ENCODE measurements at regions not wholly inside any gene's neighbourhood (a gene's known extent, or its start where the extent isn't known, plus 50 kb on each side); places are given as distances from the start of the nearest gene placed in this dataset.

DNA sequence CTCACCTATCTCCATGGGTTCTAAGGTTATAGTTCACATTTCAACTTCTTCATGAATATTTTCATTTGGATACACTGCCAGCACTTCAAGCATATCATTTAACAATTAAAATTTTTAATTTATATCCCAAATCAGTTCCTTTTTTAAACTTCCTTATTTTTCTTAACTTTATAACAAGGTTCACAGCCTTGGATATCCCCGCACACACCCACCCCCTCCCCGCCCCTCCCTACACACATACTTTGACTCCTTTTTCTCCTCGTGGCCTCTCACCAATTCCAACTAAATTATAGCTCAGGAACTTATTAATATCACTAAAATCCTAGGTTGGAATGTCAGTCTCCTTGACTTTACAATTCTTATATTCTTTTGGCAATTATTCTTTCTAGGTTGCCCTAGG is 163.6 kb upstream of the SETBP1 start:
- no peak for DNase-seq

DNA sequence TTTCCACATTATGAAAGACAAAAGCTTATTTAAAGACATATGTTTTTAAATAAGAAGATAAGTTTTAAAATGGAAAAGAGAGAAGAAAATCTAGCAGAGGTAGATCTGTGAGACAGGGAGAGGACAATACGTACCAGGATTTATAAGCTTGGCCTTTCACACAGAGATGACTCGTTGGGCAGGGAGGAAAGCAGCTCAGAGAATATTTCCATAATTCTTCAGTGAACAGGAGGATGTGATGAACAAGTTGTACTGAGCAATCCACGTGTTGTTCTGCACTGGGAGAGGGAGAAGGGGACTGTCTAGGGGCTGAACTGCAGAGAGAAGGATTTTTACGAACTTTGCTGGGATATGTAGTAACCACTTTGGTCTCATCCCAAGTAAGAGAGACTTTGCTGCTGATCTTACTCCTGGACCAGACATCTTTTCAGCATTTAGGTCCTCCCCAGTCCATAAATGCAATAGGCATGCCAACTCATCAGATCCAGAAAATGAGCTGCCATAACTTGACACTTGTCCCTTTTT is 162.5 kb upstream of the SETBP1 start:
- no peak for DNase-seq

DNA sequence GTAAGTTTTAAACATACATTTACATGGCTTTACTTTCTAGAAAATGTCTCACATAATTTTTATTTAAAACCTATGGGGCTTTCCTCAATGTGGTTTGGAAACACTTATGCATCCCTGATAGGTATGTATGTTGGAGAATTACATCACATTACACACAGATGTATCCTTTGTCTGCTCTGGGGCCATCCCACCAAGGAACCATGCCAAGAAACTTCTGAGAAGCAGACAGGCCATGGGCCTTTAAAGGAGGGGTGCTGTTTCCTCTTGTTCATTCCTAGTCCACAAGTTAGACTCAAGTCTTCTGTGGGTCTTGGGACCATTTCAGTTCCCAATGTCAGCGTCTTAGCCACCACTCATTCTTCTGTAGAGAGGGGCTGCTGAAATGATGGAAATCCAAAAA is 162.0 kb upstream of the SETBP1 start:
- DNase-seq = no peak

DNA sequence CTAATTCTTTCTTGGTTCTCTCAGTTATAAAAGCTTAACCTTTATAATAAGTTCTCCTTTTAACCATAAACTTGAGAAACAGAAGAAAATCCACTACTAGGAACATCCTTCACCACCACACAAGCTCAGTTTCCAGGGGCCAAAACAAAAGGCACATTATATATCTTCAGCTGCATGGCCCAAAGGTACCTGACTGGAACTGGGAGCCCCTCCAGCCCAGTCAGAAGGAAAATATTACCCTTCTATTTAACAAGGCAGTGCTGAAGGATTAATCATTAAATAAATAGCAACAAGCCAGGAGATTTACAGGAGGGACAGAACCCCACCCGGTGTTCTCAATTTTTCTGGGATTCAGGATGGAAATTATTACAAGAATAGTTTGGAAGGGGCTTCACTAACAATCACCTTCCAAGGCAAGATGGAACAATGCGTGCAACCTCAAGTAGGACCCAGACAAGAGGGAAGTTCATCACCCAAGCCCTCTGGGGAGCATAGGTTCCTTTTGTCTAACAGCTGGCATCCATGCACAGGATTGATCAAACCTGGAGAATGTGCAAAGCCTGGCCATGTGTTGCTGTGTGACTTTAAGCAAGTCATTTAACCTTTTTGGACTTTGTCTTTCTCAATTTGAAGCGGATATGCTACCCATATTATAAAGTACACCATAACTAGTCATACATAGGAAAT is 159.6 kb upstream of the SETBP1 start:
- DNase-seq = no peak

DNA sequence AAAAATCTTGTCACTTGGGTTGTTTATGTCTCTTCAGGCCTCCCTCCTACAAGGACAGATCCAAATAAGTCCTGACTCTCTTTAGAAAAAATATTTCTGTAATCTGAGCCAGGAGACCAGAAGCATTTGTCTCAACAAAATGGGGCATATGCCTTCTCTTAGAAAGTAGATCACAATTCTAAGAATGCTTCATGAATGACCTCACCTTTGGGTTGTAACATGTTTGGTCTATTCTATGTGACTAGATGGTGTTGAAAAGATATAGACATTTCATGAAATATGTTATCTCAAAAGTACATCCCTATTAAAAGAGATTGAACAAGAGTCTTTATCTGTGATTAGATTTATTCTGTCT is 159.0 kb upstream of the SETBP1 start:
- DNase-seq = no peak

DNA sequence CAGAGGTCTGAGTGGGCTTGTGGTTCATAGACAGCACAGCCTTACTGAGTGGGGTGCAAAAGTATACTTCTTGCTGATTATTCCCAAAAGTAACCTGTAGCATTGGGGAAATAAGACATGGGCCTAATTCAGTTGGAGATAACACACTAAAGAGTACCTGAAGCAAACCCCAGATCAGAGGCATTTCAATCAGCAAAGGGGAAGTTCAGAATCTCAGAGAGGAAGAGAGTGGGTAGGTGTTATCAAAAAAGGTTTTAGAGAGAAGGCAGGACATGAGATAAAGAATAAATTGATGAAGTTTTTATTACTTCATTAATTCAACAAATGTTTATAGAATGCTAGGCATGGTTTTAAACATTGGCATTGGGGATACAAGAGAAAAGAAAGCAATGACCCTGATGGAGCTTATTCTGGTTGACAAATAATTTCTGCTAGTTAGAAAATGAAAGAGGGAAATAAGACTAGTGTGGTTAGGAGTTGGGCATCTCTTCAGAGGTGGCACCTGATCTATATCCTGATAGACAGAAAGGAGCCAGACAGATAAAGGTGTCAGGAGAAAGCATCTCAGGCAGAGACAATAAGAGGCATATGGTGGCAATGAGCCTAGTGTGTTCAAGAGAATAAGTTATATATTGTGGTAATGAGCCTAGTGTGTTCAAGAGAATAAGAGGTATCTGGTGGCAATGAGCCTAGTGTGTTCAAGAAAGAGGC is 153.8 kb upstream of the SETBP1 start:
- no peak for DNase-seq

DNA sequence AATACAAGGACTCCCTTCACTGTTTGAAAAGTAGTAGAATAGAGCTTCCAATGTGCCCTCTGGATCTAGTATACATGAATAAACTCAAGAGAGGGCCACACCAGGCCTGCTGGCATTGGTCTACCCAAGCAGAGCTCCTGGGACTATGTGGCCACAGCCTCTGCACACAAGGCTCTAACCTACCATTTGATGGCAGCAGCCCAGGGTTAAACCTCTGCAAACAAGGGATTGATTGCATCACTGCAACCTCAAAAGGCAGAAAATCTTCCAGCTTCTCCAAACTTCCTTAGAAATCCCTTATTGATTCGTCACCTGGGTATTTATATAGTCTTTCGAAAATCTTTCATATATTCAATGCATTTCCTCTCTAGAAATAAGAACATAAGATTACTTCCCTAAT is 147.6 kb upstream of the SETBP1 start:
- DNase-seq = no peak

DNA sequence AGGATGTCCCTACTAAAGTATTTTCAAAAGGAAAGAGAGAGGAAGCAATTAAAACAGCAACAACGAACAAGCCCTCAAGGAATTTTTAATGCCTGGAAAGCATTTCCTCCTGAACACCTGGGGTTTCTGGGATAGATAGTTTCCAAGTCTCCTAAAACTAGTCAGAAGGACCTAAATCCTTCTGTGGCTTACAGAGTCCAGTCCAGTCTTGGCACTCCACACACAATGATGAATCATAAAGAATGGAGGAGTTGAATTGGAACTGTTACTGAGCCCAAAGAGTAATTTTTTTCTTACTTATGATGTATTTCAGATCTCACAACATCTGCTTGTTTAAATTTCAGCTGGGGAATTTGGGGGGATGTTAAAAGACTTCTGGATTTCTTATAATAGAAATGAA is 144.6 kb upstream of the SETBP1 start:
- DNase-seq = peak; percentile 48

DNA sequence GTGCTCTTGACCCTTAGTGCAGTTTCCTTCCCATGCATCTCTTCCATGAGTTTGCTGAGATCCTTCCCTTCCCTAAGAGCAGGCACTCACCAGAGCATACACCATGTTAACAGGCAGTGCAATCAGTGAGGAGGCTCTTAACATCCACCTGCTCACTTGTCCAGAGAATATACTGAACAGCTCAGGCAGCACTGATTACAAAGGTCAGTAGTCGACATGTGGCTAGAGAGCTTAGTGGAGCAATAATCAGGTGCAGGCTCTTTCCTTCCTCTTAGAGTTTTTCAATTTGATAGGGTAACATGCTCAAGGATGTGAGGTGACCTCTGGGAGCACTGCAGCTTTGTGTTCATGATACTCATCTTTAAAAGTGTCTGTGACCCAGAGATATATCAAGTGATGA is 144.1 kb upstream of the SETBP1 start:
- no peak for DNase-seq

DNA sequence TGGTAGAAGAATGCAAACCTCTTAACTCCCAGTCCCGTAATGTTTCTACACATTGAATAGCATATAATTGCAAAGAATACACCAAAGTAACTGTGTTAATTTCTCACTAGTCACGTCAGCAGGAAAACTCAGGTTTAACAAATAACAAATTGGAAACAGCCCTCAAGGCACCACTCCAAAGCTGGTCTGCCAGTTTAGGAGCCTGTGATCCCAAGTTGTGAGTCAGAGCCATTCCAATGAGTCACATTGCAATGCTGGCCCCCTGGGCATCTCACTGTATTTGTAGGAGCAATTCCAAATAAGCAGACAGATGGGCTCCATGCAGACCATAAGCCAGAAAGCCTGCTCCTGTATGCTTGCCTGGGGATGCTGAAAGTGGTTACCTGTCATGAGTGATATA is 143.2 kb upstream of the SETBP1 start:
- DNase-seq = peak; percentile 88

DNA sequence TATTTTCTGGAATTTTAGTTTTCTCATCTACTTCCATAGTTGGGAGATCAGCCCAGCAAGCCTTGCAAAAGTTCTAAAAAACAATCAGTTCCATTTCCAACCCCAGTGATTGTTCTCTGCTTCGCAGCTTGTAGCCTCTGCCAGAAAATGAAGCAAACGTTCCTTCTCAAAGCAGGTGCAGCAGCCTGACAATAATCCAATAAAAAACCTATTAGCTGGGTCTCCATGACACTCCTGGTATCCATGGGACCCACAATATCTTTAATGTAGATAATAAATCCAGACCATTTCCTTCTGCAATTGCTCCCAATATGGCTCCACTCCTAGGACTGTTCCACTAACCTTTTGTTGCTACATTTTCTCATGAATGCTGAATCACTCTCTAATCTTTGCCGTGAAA is 140.8 kb upstream of the SETBP1 start:
- no peak for DNase-seq

DNA sequence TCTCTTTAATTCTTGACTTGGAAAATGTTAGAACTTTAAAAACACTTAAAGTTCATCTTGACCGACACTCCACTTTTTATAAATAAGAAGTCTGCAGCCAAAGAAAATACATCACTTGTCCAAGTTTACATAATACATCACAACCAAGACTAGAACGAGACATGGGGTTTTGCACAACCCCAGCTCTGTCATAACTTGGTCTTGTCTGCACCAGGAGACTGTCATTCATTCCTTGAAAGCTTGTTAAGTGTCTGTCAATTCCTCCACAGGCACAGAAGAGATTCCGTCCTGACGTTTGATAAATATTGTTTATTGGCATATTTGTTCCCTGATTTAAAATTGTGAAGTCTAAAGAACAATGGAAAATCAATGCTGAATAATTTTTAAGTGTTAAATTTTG is 139.5 kb upstream of the SETBP1 start:
- no peak for DNase-seq

DNA sequence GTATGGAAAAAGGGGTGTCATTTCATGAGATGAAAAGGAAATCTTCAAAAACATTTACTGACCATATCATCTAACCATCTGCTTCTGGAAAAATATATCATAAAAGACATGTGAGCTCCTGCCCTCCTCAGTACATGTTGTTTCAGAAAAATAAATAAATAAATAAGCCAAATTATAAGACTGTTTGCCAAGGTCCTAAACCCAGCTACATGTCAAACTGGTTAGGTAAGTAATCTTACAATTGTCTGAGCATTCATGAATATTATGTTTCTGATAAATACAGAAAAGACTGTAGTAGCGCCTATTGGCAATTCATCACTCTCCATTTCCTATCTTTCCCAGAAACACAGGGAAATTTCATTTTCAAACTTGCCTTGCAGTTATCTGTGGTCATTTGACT is 138.9 kb upstream of the SETBP1 start:
- no peak for DNase-seq

DNA sequence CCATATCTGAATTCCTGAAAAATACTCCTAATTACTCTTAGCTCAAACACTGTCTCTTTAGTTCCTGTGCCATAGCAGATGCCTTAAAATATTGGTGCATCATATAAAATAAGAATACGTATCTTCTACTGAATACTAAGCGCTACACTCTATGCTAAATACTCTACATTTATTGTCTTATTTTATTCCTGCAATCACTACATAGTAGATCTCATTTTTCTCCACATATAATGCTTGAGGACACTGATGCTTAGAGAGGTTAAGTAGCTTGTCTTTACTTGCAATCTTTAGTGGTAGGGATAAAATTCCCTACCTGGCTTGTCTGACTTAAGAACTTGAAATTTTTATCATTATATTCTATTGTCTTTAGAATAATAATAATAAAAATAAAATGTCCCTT is 137.3 kb upstream of the SETBP1 start:
- no peak for DNase-seq

DNA sequence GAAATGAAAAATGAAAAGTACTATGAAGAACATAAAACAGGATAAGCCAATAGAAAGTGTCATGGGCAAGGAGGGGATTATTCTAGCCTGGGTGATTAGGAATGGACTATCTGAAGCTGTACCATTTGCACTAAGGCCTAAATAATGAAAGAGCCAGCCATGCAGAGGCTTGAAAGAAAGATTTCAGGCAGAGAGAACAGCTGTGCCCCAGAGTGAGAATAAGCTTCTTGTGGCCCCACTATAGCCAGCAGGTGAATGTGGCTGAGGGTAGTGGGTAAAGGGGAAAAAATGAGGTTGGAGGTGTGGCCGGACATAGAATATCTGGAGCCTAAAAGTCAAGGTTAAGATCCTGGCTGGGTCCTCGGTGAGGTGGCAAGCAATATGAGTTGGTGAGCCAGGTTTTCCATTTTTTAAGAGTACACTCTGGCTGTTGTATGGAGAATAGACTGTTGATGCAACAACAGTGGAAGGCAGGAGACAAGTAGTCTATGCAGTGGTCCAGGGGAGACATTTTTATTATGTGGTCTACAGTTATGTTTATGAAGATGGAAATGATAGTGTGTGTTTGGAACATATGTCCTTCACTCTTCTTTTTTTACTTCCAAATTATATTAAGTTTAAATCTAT is 135.2 kb upstream of the SETBP1 start:
- DNase-seq = no peak

DNA sequence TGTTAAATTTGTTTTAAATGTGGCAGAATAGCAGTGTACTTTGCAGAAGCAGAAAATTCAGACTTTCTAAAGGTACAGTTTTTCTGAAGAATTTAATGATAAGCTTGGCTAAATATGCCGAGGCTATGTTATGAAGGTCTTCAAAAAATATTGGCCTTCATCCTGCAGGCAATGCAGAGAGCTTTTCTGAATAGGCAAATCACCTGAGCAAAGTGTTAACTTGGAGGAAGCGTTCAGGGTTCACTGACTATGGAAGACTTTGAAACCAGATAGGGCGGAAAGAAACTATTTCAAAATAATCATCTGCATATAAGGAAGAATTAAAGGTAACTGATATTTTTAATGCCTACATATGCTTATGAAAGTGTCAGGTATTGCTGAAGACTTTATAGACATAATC is 133.7 kb upstream of the SETBP1 start:
- DNase-seq = no peak

DNA sequence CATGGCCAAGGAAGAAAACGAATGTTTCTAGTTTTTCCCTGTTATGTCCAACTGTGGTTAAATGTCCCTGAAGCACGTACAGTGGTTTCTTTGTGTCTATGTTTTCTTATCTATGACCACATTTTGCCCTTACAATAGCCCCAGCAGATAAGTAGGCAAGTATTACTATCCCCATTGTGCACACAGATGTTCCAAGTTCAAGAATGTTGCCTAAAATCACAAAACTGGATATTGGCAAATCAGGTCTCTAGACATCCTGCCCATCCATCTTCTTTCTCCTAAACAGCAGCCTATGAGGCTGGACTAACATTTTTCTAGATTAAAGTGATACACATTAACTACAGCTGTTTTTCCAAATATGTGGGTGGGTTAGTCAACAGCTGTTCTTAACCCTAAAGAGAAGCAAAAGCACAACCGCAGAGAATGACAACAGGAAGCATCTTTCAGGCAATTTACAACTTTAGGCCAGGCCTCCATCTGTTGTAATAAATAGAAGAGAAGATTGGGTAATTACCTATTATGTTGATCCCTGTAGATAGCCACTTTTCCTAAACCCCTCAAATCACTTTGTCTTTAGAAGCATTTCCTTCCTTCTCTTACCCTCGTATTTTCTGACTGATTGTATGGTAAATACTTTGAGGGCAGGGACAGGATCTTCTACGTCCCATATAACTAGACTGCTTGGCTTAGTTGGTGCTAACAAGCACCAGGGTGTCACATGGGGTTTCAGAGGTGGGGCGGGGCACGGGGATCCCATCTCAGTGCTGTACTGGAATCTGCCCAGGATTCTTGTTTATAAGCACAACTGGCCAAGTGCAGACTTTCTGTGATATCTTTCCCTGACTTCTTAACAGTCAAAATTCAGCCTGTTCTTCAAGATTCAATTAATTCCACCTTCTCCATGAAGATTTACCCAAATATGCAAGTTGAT is 132.1 kb upstream of the SETBP1 start:
- no peak for DNase-seq

DNA sequence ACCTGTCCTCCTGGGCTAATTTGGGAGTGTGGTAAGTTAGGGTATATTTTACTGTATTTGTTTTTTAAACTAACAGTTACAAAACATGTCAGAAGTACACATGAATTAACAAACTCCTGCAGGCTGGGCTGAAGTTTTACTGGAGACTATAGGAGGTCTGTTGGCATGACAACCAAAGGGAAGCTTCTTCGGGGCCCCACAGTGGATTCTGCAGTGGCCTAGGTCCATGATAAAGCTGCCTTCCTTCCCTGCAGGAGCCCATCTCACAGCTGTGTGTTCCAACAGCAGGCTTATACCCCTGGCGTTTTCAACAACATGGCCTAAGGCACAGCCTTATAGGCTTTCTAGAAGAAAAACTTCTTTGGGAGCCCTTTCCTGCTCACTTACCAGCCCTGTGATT is 128.0 kb upstream of the SETBP1 start:
- DNase-seq = no peak

DNA sequence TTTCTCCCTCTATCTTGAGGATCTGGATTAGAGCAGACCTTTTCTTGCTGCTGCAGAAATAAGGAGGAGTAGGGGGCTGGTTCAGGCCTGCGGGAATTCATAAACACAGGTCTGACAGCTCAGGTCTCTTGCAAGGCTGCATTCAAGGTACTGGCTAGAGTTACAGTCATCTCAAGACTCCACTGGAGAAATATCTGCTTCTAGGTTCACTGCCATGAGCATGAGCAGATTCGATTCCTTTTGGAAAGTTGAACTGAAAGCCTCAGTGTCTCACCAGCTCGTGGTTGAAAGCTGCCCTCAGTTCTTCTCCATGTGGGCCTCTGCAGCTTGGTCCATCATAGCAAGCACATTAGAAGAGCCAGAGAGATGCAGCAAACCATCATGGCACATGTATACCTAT is 124.4 kb upstream of the SETBP1 start:
- no peak for DNase-seq

DNA sequence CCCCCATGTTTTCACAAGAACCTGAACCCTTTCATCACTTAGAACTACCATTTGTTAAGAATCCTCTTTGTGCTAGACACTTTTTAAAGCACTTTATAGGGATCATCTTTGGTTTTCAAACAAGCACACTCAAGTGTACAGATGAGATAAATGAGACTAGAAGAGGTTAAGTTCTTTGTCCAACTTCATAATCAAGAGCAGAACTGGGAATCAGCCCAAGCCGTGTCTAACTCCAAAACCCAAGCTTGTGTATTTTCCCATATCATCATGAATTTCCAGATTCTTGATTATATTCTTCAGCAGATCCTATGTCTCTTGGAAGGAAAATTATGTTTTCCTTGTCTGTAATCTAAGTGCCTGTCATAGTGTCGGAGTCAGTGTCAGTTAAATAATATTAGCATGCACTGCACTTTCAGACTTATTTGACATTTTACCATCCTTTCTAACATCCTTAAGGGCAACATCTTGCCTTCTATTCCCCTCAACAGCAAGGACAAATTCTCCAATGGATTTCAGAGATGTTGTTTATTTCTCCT is 123.0 kb upstream of the SETBP1 start:
- no peak for DNase-seq

DNA sequence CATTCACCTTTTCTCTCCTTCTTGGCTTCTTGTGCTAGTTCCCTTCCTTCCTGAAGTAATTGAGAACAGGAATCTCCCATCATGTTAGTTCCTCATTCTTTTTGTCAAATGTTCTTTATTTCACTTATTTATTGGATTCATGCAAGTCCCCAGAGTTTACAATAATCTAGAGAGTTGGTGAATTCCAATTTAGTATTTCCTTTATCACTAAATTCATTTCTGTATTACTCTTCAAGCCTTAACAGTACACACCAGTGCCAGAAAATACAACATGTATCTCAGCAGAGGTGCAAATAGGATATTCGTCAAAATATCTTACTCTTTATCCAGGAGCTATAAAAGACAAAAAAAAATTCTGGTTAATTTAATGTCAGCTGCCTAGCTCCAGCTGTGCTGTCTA is 121.9 kb upstream of the SETBP1 start:
- no peak for DNase-seq

DNA sequence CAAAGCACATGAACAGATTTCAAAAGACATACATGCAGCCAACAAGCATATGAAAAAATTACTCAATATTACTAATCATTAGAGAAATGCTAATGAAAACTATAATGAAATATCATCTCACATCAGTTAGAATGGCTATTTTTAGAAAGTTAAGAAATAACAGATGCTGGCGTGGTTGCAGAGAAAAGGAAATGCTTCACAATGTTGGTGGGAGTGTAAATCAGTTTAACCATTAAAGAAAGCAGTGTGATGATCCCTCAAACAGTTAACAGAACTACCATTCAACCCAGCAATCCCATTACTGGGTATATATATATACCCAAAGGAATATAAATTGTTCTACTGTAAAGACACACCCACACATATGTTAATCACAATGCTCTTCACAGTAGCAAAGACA is 117.7 kb upstream of the SETBP1 start:
- DNase-seq = no peak

DNA sequence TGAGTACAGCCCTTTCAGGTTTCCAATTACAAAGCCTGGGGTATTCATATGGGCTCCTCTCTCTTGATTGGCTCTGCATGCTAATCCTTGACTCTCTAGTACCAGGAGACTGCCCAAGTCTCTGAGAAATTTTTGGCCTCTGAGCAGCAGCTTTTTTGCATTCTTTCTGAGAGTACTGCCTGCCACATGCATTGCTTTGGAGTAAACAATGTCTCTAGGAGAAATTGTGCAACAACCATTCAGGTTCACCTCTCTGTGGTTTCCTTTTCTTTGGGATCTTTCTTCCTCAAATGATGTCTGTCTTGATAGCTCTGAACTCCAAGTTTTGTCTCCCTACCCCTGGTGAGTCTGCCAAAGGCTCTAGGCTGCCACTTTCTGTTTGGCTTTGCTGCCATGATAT is 115.8 kb upstream of the SETBP1 start:
- DNase-seq = no peak
